Central memory CD8-positive, alpha-beta T cell (primary cell): ENCODE measurements at regions not wholly inside any gene's neighbourhood (a gene's known extent, or its start where the extent isn't known, plus 50 kb on each side); places are given as distances from the start of the nearest gene placed in this dataset.

Source experiments
- ATAC-seq: fragments of 150-1000 bp; cut with Tn5 transposase; replicated peaks from 2 replicates; pipeline ENCODE4 v1.10.0; 2022; ENCODE audit warnings: mild to moderate bottlenecking, moderate FRiP score, moderate number of reproducible peaks; ENCODE audit not compliant: poor library complexity, severe bottlenecking; ENCODE audit errors: extremely low read depth
- DNase-seq, 2 donors: peaks; one replicate each; pipeline ENCODE4 v3.0.0; 2021; ENCODE audit warnings: low spot score in 2 of 2
- H3K27ac Mint-ChIP-seq: one replicate; pipeline ENCODE4 v1.8.0; 2022; ENCODE audit warnings: low read depth, mild to moderate bottlenecking, moderate library complexity, mixed read lengths
- H3K27me3 Mint-ChIP-seq: one replicate; pipeline ENCODE4 v1.8.0; 2022; ENCODE audit warnings: mixed read lengths
- H3K36me3 Mint-ChIP-seq: one replicate; pipeline ENCODE4 v1.8.0; 2022; ENCODE audit warnings: mild to moderate bottlenecking, moderate library complexity, mixed read lengths; ENCODE audit not compliant: insufficient read depth
- H3K4me1 Mint-ChIP-seq: one replicate; pipeline ENCODE4 v1.8.0; 2022; ENCODE audit warnings: mixed read lengths
- H3K4me3 Mint-ChIP-seq: one replicate; pipeline ENCODE4 v1.8.0; 2022; ENCODE audit warnings: mild to moderate bottlenecking, moderate library complexity, mixed read lengths
- H3K9me3 Mint-ChIP-seq: one replicate; pipeline ENCODE4 v1.8.0; 2022; ENCODE audit warnings: mixed read lengths

DNA sequence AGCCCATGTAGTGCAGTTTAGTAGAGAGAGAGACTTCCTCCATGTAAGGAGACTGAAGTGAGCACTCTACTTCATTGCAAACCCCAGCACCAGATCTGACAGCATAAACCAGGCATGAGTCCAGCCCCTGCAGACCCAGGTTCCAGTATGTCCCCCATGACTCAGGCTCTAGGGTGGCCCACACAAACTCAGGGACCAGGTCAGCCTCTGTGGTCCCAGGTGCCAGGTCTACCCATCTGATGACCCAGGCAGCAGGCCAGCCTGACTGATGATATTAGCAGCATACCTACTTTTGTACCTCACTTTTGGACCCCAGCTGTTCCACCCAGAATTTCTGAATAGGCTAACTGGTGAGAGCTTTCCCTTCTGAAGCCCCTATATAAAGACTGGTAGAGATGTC is 647.8 kb downstream of the ANXA1 start:
- Mint-ChIP-seq H3K36me3 (peaks cover 2% of the 10 kb centered on the region), H3K9me3 (peaks cover 12% of the 10 kb centered on the region), H3K4me1 (no peaks in the 10 kb centered on the region), H3K27ac (no peak overlapping the region), H3K4me3 (no peak overlapping the region), H3K27me3 (no peaks in the 10 kb centered on the region)
- ATAC-seq, result no peak
- DNase-seq, result no peak

DNA sequence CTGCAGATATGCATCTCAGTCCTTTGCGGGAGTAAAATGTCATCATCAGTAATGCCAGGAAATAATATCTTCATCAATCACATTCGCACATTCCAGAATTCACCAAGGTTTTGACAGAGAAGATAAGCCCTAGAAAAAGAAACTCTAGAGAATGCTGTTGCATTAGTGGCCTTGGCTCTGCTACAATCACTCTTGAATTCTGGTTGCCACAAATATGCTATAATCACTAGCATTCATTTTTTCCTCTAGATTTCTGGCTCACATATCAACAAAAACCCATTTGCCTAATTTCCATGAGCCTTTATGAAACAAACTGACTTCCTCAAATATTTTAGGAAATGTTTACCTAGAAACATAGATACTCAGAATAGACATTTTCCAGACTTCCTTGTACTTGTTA is 653.4 kb downstream of the ANXA1 start:
- Mint-ChIP-seq H3K36me3 (no peaks in the 10 kb centered on the region), H3K4me3 (no peak overlapping the region)
- DNase-seq, result no peak

DNA sequence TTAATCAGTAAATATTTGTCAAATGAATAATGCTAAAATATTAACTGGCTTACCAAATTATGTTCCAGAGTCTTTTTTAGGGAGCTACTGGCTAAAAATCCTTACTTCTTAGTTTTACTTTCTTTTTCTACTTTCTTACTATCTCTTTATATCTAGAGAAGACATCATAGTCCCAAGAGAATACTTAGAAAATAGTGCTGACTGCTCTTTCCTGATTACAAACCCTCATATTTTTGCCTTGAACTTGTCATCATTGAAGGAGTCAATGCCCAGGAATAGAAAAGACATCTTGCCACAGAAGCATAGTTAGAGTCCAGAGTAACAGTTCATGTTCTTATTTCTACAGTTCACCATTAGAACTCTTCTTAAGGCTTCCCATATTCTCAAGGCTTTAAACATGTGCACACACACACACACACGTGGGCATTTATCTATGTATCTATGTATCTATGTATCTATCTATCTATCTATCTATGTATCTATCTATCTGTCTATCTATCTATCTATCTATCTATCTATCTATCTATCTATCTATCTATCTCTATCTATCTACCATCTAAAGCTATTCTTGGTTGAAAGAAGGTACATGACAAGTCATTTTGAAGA is 654.3 kb downstream of the ANXA1 start:
- no peaks in the 10 kb centered on the region for H3K4me1 Mint-ChIP-seq
- no peaks in the 10 kb centered on the region for H3K27me3 Mint-ChIP-seq
- H3K4me3 Mint-ChIP-seq, result no peak overlapping the region
- no peak for DNase-seq
- H3K9me3 Mint-ChIP-seq, result peaks cover 21% of the 10 kb centered on the region
- H3K27ac Mint-ChIP-seq, result no peak overlapping the region
- H3K36me3 Mint-ChIP-seq, result no peaks in the 10 kb centered on the region
- ATAC-seq, result no peak

More for the DNA sequence above, 653.4 kb downstream of the ANXA1 start:
- peaks cover 19% of the 10 kb centered on the region for H3K9me3 Mint-ChIP-seq
- H3K27me3 Mint-ChIP-seq, result no peaks in the 10 kb centered on the region
- ATAC-seq, result no peak
- no peaks in the 10 kb centered on the region for H3K4me1 Mint-ChIP-seq
- H3K27ac Mint-ChIP-seq, result no peak overlapping the region

DNA sequence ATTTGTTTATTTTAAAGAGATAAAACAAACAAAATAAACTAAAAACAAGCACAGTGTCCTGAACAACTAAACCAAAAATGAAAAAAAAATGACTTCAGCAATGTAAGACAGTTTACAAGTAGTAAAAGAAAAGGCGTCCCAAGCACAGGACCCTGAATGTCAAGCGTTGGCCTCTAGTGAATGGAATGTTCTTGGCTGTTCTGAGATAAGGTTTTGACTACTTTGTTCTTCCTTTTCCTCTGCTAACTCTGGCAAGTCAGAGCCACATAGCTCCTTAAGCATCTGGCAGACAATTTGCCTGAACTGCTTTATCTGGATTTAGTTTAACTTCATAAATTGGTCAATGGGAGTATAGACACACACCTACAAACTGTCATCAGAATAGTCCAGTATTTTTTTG is 655.2 kb downstream of the ANXA1 start:
- Mint-ChIP-seq H3K4me1 (no peaks in the 10 kb centered on the region), H3K27ac (no peak overlapping the region), H3K27me3 (no peaks in the 10 kb centered on the region), H3K9me3 (peaks cover 21% of the 10 kb centered on the region), H3K4me3 (no peak overlapping the region), H3K36me3 (no peaks in the 10 kb centered on the region)
- DNase-seq (no peak), ATAC-seq (no peak)

DNA sequence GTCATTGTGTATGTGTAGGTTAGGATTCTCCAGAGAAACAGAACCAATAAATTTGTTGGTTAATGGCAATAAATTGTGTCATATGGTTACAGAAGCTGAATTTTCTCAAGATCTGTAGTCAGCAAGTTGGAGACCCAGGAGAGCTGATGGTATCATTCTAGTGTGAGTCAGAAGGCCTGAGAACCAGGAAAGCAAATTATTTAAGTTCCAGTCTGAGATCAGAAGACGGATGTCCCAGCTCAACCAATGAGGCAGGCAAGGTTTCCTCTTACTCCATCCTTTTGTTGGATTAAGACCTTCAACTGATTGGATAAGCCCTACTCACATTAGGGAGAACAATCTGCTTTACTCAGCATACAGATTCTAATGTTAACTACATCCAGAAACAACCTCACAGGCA is 656.3 kb downstream of the ANXA1 start:
- H3K4me1 Mint-ChIP-seq, result no peaks in the 10 kb centered on the region
- H3K27ac Mint-ChIP-seq, result no peak overlapping the region
- H3K4me3 Mint-ChIP-seq, result no peak overlapping the region
- H3K36me3 Mint-ChIP-seq, result no peaks in the 10 kb centered on the region
- no peak for ATAC-seq
- H3K27me3 Mint-ChIP-seq, result no peaks in the 10 kb centered on the region
- DNase-seq, result no peak
- peaks cover 21% of the 10 kb centered on the region for H3K9me3 Mint-ChIP-seq

DNA sequence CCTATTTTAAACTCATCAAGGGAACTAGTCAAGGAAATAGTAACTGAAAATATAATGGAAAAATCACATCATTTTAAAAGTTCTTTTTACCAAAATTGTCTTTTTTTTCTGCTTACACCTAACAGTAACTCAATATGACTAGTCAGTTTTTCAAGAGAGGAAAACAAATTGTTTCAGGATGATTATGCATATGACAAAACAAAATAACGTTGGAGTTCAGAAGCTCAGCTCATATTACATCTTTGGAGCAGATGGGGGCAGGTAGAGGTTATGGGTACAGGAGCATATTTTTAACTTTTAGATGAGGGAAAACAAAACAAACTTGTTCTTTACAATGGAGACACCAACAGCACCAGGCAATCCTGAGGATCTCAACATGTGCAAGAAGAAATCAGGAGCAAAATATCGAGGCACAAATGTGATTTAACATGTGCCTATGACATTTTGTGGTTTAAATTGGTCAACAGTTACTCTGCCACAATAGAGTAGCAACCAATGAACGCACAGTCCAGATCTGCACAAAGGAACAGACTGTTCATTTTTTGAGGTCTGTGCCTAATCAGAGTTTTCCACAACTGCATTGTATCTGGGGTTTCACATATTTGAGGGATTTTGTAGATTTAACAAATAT is 659.0 kb downstream of the ANXA1 start:
- Mint-ChIP-seq H3K27me3 (no peaks in the 10 kb centered on the region), H3K9me3 (peaks cover 27% of the 10 kb centered on the region), H3K4me3 (no peak overlapping the region), H3K4me1 (no peaks in the 10 kb centered on the region), H3K36me3 (no peaks in the 10 kb centered on the region), H3K27ac (no peak overlapping the region)
- ATAC-seq, result no peak
- no peak for DNase-seq

DNA sequence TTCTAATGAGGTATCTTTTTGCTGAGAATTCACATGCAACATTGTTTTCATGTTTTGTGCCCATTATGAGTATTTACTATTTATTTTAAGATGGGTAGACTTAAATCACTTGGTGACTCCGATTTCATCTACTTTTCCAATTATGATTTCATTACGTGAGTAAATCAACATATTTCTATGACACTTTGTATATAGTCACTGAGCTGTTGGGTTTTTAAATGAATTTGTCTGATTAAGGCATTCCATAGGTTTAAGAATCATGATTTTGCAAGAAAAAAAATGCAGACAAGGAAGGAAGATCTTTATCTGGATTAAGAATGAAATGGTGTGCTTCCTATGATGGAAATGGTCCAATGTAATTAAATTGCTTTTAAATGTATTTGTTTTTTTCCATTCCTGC is 661.9 kb downstream of the ANXA1 start:
- Mint-ChIP-seq H3K4me3 (no peak overlapping the region), H3K36me3 (no peaks in the 10 kb centered on the region), H3K9me3 (peaks cover 26% of the 10 kb centered on the region), H3K27me3 (no peaks in the 10 kb centered on the region), H3K4me1 (no peaks in the 10 kb centered on the region), H3K27ac (no peak overlapping the region)
- DNase-seq, result no peak
- ATAC-seq, result no peak

DNA sequence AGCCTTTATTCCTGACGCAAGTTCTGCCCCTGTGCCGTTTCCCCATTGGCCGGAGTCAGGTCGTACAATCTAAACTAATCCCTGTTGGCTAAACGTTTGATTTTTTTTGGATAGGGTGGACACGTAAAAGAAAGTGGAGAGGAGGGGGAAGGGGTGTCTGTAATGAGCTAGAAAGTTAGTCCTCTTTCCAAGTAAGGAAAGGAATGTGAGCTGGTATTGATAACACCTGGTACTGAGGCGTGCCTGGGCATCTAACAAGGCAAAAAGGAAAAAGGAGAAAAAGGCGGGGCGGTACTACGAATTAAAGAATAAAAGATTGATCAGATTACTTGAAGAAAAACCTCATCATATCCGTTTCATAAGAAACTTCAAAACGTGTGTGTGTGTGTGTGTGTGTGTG is 665.2 kb downstream of the ANXA1 start:
- DNase-seq (no peak), ATAC-seq (no peak)
- no peaks in the 10 kb centered on the region for H3K36me3 Mint-ChIP-seq
- H3K4me3 Mint-ChIP-seq, result no peak overlapping the region
- H3K4me1 Mint-ChIP-seq, result no peaks in the 10 kb centered on the region
- no peak overlapping the region for H3K27ac Mint-ChIP-seq
- peaks cover 12% of the 10 kb centered on the region for H3K9me3 Mint-ChIP-seq
- no peaks in the 10 kb centered on the region for H3K27me3 Mint-ChIP-seq

DNA sequence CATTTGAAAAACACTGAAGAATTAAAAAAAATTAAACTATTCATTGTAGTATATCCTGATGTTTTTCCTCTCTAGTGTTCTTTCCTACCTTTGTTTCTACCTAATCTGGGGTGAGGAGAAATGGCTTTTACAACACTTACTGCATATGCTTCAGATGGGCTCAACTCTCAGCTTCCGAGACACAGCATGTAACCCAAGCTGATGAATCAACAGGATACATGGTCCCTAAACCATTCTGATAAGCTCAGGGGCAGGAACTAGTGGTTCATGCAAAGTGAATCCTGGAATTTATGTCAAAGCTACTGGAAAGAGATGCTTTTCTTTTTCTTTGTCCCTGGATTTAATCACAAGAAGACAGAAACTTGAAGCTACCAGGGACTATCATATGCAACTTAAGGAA is 672.5 kb upstream of the RORB start:
- no peak overlapping the region for H3K27ac Mint-ChIP-seq
- H3K4me3 Mint-ChIP-seq, result no peak overlapping the region
- DNase-seq (no peak), ATAC-seq (no peak)
- H3K27me3 Mint-ChIP-seq, result no peaks in the 10 kb centered on the region
- H3K36me3 Mint-ChIP-seq, result no peaks in the 10 kb centered on the region
- peaks cover 10% of the 10 kb centered on the region for H3K9me3 Mint-ChIP-seq
- H3K4me1 Mint-ChIP-seq, result no peaks in the 10 kb centered on the region

DNA sequence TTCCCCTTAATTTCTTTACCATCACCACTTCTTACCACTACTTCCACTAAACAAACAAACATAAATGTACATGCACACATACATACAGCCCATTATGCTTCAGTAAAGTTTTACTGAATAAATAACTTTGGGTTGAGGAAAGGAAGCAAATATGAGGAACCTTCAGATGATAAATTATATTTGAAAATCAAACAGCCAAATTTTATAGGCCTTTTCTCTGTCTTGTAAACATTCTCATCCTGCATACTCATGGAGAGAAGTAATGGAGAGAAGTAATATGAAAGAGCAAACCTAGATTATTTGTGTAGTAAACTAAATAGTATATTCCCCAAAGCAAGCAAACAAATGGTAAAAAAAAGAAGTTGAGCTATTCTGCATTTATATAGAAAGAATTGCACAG is 658.3 kb upstream of the RORB start:
- no peaks in the 10 kb centered on the region for H3K27me3 Mint-ChIP-seq
- no peak for ATAC-seq
- H3K9me3 Mint-ChIP-seq, result peaks cover 11% of the 10 kb centered on the region
- DNase-seq, result no peak
- no peaks in the 10 kb centered on the region for H3K4me1 Mint-ChIP-seq
- no peak overlapping the region for H3K4me3 Mint-ChIP-seq
- H3K27ac Mint-ChIP-seq, result no peak overlapping the region
- H3K36me3 Mint-ChIP-seq, result no peaks in the 10 kb centered on the region

DNA sequence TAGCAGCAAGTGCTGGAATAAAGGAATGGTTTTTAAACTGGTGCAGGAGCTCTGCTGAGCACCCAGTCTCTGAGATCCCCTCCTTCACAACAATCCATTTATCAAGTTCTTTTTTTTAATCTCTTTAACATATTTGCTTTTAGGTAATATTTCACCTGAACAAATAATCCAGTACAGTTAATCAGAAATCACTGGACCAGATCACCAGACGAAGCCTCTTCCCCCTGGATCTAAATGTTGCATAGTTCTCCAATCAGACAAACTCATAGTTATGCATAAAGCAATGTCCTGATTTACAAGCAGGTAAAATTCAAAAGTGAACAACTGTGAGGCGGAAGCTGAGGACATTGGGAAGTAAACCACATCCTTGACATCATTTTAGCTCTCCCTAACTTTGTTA is 657.7 kb upstream of the RORB start:
- Mint-ChIP-seq H3K9me3 (peaks cover 11% of the 10 kb centered on the region), H3K4me1 (no peaks in the 10 kb centered on the region)
- no peak for ATAC-seq

DNA sequence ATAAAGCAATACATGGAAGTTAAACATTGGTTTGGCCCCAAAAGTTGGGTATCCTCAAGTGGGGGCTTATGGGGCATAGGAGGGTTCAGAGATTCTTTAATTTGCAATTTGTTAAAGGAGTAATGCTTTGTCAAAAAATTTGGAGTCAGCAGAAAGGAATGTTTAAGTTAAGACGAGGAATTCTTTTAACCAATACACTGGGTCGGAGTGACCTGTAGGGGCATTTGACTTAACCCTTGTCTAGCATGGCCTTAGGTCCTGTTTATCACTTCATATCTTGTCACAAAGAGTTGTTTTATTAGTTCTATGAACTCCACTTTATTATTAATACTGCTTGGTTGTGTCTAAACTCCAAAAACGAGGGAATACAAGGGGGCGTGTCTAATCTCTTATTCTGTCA is 656.1 kb upstream of the RORB start:
- no peaks in the 10 kb centered on the region for H3K36me3 Mint-ChIP-seq
- DNase-seq (no peak), ATAC-seq (no peak)
- peaks cover 16% of the 10 kb centered on the region for H3K9me3 Mint-ChIP-seq
- H3K4me1 Mint-ChIP-seq, result no peaks in the 10 kb centered on the region
- no peak overlapping the region for H3K4me3 Mint-ChIP-seq
- H3K27ac Mint-ChIP-seq, result no peak overlapping the region
- no peaks in the 10 kb centered on the region for H3K27me3 Mint-ChIP-seq

More for the DNA sequence above, 657.7 kb upstream of the RORB start:
- Mint-ChIP-seq H3K36me3 (no peaks in the 10 kb centered on the region), H3K27me3 (no peaks in the 10 kb centered on the region), H3K4me3 (no peak overlapping the region), H3K27ac (no peak overlapping the region)
- DNase-seq, result no peak

DNA sequence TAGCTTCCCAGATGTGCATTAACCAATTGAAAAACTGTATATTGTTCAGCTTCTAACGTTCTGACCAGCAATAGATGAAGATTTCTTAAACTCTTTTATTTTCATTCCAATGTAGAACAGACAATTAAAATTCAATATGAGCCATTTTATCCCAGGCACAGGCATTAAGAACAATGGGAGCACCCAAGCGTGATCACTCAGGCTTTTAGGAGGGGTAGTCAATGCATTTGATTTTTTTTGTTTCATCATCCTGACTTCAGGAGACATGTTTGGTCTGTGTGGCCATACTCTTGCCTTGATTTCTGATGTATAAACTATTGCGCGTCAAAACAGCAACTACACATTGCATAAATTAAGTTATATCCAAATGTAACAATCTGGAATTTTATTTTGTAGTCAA is 653.0 kb upstream of the RORB start:
- no peaks in the 10 kb centered on the region for H3K36me3 Mint-ChIP-seq
- DNase-seq (no peak), ATAC-seq (no peak)
- no peak overlapping the region for H3K27ac Mint-ChIP-seq
- peaks cover 24% of the 10 kb centered on the region for H3K9me3 Mint-ChIP-seq
- H3K27me3 Mint-ChIP-seq, result no peaks in the 10 kb centered on the region
- no peak overlapping the region for H3K4me3 Mint-ChIP-seq
- no peaks in the 10 kb centered on the region for H3K4me1 Mint-ChIP-seq
